LNCAP (cell line): ENCODE measurements at regions not wholly inside any gene's neighbourhood (a gene's known extent, or its start where the extent isn't known, plus 50 kb on each side); places are given as distances from the start of the nearest gene placed in this dataset.

Experiments
- CTCF ChIP-seq: fragments of 450-650 bp; IDR thresholded peaks from 2 replicates; pipeline ENCODE4 v1.5.1; 2017; ENCODE audit warnings: mild to moderate bottlenecking

- TF ChIP-seq CTCF, result no peak
These were observed 496.9 kb downstream of the RAB28 start for GRCh38 chr4:12987284-12987683.

GRCh38 chr4:12979797-12980196 lies 504.3 kb downstream of the RAB28 start:
- no peak for TF ChIP-seq CTCF

- no peak for TF ChIP-seq CTCF
These were observed 505.8 kb downstream of the RAB28 start for GRCh38 chr4:12978310-12978709.

GRCh38 chr4:12975511-12975910 lies 508.6 kb downstream of the RAB28 start:
- TF ChIP-seq CTCF, result no peak

GRCh38 chr4:12973522-12973921 lies 510.6 kb downstream of the RAB28 start:
- no peak for TF ChIP-seq CTCF

- TF ChIP-seq CTCF, result no peak
These were observed 515.8 kb downstream of the RAB28 start for GRCh38 chr4:12968345-12968744.

GRCh38 chr4:12966726-12967125 lies 517.4 kb downstream of the RAB28 start:
- no peak for TF ChIP-seq CTCF

- TF ChIP-seq CTCF, result no peak
These were observed 518.8 kb downstream of the RAB28 start for GRCh38 chr4:12965334-12965733.
